GM19455 (cell line): ENCODE measurements at regions not wholly inside any gene's neighbourhood (a gene's known extent, or its start where the extent isn't known, plus 50 kb on each side); places are given as distances from the start of the nearest gene placed in this dataset.
"Not testable (repeated sequence)": the region's sequence is repeated elsewhere in the genome, so short reads cannot be mapped to it uniquely, and the experiment has no call there.

Source experiments
- ATAC-seq: cut with Tn5 transposase; IDR thresholded peaks from one replicate; pipeline ENCODE4 v1.9.1; 2021; ENCODE audit not compliant: unreplicated experiment

DNA sequence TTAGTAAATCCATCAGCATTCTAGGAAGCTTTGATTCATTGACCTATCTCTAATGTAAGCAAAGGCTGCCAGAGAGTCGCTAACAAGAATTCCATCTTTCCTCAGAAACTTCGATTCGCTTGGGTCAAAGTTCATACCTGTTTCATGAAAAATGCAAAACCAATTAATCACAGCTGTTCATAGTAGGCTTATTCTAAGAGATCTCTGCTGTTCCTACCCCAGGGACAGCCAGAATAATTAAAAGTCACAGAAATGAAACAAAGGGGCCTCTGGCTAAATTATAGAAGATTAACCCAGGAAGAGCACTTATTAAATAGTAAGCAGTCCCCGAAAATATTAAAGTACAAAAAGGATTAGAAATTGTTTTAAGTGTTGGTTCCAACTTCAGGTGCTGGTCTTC, 280.1 kb upstream of the FRG2C start:
- not testable (repeated sequence) for ATAC-seq

DNA sequence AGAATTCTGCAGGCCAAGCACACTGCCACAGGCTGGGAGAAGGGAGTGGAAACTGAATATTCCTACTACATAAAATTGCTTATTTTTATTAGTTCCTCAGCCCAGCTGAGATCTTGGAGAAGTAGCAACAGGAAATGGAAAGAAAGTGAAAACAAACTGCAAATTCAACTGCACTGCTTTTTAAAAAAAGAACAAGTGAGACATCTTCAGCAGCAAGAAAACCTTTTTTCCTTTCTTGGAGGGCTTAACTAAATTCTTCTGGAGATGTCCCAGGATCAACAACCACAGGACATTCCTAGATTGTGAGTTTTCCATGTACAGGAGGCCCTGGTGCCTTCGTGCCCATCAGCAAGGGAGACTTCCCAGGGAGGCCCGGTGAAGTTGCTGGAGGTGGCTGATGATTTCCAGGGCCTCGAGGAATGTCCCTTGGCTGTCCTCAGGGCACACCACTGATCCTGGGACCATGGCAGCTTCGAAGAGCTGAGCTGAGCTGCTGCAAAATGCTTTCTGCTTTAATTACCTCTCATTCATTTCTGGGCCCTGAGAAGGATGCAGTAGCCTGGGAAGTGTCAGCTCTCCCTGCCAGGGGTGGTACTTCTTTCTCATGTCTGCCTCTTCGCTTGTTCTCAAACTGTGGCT, 275.5 kb upstream of the FRG2C start:
- ATAC-seq, result not testable (repeated sequence)

DNA sequence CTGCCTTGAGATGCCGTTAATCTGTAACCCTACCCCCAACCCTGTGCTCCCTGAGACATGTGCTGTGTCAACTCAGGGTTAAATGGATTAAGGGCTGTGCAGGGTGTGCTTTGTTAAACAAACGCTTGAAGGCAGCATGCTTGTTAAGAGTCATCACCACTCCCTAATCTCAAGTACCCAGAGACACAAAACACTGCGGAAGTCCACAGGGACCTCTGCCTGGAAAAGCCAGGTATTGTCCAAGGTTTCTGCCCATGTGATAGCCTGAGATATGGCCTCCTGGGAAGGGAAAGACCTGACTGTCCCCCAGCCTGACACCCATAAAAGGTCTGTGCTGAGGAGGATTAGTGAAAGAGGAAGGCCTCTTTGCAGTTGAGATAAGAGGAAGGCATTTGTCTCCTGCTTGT, 270.8 kb upstream of the FRG2C start:
- ATAC-seq, result not testable (repeated sequence)

DNA sequence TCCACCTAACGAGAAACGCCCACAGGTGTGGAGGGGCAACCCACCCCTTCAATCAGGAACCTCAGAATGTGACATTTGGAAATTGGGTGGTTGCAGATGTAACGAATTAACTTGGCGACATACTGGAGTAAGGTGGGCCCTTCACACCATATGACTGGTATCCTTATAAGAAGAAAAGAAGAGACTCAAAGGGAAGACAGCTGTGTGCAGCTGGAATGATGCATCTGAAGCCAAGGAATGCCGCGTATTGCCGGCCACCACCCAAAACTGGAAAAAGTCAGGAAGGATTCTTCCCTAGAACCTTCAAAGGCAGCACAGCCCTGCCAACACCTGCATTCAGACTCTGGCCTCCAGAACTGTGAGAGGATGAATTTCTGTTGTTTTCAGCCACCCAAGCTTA, 270.0 kb upstream of the FRG2C start:
- ATAC-seq, result not testable (repeated sequence)

DNA sequence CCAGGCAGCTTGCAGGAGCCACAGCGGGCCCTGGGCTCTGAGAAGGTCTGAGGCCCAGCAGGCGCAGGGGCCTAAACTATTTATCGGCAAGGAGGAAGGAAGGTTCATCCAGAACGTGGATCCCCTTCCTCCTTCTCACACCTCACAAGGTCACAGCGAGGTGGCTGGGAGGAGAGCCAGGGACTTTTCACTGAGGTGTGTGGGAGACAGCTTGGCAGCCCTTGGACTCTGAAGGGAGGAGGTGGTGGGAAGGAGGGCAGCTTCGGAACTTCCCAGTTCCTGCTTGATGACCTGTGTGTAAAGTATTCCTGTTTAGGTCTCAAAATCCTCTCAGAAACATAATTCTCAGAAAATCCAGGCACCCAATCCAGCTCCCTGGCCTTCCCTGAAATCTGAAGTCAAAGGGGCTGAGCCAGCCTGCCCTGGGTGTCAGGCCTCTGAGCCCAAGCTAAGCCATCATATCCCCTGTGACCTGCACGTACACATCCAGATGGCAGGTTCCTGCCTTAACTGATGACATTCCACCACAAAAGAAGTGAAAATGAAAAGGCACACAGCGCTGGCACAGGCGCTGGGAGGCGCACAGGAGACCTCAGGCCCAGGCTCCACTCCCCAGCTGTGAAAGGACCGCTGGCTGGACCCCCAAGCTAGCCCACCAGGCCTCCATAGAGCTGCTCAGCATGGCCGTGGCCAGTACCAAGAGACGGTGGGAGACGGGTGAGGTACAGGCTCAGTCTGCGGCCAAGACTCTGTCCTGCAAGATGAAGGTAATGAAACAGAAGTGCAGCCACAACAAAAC, 269.4 kb upstream of the FRG2C start:
- ATAC-seq, result not testable (repeated sequence)

DNA sequence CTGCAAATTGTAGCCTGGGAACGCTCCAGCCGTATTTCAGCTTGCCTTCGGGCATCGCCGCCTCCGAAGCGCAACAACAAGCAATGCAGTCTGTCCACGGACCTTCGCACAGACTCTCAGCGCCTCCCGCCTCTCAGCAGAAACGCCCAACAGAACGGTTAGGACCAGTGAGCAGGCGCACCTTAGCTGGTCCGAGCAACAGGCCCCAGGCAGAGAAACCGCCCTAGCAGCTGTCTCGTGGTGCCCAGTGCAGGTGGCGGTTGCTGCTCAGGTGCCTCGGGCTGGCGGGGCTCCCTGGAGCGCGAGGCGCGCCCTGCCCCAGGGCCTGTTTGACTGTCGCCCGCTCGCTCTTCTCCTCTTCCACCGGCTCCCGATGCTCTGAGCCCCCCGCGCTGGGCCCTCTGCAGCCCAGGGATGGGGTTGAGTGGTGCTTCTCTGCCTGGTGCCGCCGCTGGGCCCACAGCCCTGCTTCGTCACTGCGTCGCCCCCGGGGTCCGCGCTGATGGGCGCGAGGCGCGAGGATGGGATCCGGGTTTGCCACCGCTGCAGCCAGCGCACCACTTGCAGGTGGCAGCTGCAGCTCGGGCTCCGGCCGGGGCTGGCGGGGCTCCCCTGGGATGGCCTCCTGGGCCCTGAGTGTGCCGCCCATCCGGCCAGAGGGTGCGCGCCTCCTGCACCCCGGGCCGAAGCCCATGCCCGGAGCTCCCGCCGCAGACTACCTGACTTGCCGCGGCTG, 268.4 kb upstream of the FRG2C start:
- ATAC-seq, result no peak

DNA sequence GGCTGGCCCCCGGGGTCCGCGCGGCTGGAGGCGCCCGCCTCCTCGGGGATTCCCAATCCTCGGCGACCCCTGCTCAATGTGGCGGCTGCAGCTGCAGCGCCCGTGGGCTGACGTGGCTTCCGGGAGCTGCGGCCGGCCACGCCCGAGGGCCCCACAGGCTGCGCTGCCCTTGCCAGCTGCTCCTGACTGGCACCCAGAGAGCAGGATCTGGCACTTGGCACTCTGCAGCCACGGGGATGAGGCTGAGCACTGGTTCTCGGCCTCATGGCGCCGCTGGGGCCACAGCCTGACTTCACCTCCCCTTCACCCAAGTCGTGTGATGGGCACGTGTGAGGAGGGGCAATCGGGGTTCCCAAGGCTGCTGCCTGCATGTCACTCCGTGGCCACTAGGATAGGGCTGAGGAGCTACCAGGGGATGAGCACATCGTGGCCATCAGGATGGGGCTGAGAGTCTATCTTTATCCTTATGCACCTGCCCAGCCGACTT, 267.8 kb upstream of the FRG2C start:
- ATAC-seq, result no peak

DNA sequence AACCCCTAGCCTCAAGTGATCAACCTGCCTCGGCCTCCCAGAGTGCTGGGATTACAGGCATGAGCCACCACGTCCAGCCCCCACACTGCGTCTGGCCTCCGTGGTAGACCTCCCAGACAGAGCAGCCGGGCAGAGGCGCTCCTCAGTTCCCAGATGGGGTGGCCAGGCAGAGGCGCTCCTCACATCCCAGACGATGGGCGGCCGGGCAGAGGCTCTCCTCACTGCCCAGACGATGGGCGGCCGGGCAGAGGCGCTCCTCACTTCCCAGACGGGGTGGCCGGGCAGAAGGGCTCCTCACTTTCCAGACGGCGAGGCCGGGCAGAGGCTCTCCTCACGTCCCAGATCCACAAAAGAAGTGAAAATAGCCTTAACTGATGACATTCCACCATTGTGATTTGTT, 266.6 kb upstream of the FRG2C start:
- not testable (repeated sequence) for ATAC-seq

DNA sequence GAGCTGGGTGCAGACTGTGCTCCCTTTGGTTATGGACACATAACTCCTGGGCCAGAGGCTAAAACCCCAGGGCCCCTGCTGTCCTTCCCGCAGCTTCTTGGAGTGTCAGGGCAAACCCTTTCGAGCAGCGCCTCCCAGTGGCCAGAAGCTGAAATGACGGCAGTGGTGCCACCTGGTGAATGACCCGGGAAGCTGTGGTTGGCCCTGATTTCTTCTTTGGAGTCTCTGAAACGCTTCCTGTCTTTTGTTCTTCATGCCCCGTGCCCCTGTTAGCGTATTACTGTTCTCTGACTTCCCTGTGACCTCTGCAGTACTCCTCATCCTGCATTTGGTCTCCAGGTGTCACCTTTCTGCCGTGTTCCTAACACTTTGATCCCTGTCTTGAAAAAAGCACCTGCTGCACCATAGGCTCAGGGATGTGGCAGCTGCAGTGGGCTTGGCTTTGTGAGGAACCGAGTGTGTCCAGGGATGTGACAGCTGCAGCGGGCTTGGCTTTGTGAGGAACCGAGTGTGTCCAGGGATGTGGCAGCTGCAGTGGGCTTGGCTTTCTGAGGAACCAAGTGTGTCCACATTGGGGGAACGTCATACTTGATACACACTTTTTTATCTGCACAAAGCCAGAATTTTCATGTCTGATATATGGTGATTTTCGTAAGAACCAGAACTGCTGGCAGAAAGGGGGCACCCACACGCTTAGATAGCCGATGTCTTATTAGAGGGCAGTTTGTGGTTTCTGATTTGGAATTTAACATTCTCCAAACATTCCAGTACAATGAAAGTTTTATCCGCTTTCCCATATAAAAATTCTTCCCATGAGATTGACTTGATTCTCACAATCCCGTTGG, 241.8 kb upstream of the FRG2C start:
- not testable (repeated sequence) for ATAC-seq

DNA sequence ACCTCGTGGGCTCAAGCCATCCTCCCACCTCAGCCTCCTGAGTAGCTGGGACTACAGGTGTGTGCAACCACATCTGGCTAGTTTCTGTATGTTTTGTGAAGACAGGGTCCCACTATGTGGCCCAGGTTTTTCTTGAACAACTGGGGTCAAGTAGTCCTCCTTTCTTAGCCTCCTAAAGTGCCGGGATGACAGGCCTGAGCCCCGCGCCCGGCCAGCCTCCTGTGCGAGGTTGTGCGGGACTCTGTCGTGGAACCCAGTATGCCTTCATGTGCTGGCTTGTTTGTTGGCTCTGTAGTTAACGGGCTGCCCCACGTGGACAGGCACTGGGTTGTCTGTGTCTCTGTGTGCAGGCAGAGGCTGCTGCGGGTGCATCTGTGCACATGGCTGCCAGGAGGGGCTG, 238.7 kb upstream of the FRG2C start:
- ATAC-seq, result not testable (repeated sequence)

DNA sequence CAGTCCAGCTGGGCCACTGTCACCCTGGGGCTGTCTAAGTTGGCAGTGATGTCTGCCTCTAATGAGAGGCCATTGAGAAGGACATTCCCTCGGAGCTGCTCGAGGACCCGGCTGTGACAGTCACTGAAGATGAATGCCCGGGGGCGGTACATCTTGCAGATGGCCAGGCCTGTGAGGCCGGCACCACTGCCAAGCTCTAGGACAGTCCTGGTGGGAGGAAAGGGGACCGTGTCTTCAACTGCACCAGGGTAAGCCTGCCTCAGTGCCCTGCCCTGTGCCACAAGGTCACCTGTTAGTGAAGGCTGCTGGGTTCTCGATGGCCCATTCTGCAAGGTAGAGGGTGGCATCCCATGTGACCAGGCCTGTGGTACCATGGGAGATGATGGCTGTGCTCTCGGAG, 236.6 kb upstream of the FRG2C start:
- not testable (repeated sequence) for ATAC-seq

DNA sequence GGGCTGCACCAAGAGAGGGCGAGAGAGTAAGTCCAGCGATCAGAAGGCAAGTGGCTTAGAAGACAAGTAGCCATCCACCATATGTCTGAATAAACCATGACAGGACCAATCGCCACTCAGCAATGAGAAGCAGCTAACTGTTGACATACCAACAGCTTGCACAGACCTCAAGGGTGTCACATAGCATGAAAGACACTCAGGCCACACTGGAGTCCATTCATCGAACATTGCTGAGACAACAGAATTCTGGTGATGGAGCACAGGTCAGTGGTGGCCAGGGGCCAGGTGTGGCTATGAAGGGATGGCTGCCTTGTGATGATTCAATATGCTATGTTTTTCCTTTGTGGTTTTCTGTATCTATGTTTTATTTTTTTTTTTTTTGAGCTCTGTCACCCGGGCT, 236.2 kb upstream of the FRG2C start:
- ATAC-seq, result not testable (repeated sequence)

DNA sequence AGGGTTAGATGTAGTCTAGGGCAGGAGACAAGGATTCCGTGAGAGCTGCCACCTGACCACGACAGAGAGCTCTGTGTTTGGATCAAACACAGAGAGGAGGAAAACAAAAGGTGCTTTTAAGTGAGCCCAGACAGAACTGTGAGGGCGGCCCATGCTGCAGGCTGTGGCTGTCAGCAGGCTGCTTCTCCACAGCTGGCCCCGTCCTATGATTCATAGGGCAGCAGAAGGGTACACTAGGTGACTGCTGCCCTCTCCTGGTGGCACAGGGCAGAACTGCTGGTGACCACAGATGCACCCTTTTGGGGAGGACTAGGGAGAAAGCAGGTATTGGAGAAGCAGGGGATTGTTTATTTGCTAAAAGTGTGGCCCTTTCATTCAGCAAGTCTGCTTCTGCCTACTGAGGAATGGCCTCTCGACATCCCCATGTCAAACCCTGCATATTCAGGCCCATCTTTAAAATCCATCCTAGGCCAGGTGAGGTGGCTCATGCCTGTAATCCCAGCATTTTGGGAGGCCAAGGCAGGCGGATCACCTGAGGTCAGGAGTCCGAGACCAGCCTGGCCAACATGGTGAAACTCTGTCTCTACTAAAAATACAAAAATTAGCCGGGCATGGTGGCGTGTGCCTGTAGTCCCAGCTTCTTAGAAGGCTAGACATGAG, 234.4 kb upstream of the FRG2C start:
- ATAC-seq, result not testable (repeated sequence)

DNA sequence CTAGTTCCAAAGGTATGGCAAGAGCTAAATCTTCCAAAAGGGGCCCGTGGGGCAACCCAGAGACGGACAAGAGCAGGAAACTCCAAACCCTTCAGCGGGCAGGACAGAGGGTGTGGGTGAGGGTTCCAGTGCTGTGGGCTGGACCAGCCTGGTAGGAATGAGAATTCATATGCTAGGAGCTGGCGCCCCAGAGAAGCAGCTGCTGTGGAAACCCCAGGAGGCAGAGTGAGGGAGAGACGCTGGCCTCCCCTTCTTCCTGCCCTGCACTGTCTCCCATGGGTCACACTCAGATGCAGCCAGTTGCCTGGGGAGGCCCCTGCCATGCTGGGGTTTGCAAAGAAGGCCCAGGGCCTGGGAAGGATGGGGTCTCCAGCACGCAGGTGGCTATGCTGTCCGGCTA, 233.7 kb upstream of the FRG2C start:
- not testable (repeated sequence) for ATAC-seq

DNA sequence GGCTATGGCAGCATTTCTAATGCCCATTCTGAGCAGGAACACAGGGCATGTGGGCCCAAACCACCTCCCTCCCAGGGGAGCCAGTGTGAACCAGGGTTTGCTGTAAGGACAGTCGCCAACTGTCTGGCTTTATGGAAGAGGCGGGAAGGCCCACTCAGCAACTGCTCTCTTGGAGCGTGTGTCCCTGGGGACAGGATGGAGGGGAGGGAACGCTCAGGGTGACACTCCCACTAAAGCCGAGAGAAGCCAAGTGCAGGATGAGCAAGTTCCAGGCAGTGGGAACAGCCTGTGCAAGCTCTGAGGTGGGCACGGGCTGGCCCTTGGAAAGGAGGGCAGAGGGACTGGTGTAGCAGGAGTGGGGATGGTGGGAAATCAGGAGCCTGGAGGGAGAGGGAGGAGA, 233.0 kb upstream of the FRG2C start:
- not testable (repeated sequence) for ATAC-seq

DNA sequence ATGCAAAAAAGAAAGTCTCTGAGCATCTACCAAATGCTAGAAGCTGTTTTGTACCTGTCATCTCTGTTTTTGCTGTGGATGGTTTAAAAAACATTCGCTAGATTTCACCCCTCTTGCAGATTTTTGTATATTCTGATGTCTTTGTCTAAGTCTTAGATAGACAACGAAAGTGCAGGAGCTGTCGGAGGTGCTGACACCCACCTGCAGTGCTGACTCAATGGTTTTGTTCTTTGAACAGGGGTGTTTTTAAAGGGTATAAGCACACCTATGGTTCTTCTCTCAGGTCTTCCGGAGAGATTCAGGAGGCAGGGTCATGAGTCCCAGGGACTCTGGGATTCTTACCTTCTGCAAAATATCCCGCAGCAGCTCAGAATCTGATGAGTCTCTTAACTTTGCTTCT, 231.7 kb upstream of the FRG2C start:
- not testable (repeated sequence) for ATAC-seq

DNA sequence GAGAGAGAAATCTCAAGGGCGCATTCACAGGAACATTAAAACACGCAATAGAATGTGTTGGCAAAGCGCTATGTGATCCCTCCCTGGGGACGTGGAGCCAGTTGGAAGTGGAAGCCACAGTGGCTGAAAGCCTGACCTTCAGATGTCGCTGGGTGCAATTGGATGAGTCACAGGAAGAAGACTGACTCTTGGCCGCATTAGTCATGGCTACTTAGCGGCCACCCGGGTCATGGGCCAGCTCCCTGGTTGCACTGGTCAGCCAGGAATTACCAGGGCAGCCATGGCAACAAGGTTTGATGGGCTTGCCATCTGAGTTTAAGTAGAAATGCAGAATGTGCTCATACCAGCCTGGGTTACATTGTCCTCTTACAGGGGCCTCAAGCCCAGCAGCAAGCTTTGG, 231.2 kb upstream of the FRG2C start:
- not testable (repeated sequence) for ATAC-seq

DNA sequence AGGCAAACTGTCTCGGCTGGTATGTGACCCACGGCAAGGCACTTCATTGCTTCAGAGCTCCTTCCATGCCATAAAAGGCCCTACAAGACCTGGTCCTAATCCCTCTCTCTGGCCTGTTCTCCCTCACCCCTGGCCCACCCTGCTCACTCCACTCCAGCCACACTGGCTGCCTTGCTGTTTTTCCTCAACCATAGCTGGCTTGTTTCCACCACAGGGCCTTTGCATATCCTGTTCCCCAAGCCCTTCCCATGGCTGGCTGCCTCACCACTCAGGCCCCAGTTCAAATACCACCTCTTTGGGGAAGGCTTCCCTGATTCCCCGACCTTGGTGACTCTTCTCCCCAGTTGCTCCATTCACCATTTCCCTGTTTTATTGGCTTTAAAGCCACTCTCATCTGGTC, 230.8 kb upstream of the FRG2C start:
- ATAC-seq, result not testable (repeated sequence)

DNA sequence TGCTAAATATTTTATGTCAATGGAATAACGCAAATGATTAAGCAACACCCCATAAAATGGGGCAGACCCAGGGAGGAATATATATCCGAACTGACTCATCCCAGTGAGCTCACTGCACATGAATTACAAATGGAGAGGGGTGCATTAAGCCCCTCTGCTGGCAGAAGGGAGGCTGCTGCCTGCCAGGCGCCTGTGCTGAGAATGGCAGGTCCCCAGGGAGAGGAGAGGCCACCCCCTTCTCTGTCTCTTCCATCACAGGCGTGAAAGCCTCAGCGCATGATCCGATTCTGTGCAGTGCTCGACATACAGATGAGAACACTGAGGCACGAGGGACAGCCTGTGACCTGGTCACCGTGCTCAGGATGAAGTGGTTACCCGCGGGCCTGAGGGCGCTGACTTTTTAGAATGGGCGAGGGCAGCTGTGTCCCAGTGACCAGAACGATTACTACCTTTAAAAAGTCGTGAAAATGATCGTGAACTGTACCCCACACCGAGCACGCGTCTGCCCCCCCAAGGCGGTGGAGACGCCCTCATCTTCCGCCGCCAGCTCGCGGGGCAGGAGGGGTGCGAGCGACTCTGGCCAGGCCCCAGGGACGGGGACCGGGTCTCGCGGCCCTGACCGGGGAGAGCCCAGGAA, 229.7 kb upstream of the FRG2C start:
- not testable (repeated sequence) for ATAC-seq
